Spleen (tissue), 7 donors: ENCODE measurements at regions not wholly inside any gene's neighbourhood (a gene's known extent, or its start where the extent isn't known, plus 50 kb on each side); places are given as distances from the start of the nearest gene placed in this dataset.

Experiments used
- POLR2A ChIP-seq, 3 donors: fragments of 450-650 bp; IDR thresholded peaks; one replicate each; pipeline ENCODE4 v1.5.1; 2017; ENCODE audit warnings: antibody characterized with exemption in 3 of 3, mild to moderate bottlenecking in 1 of 3
- POLR2AphosphoS5 ChIP-seq, 3 donors: sonication (generic); formaldehyde crosslinking; IDR thresholded peaks; one replicate each; pipeline ENCODE4 v1.5.1; 2017; ENCODE audit warnings: antibody characterized with exemption in 3 of 3
- TF ChIP-seq, protein P1 (sequence below), 11 experiments: fragments of 200-600 bp in 7 of 11; fragments of 450-650 bp in 4 of 11; sonication (generic) in 4 of 11; IDR thresholded peaks in 8 of 11; conservative IDR thresholded peaks in 3 of 11; 1 replicate in 7 of 11; 2 replicates in 4 of 11; pipeline versions ENCODE4 v1.4.0 to v1.8.0; 2016 to 2021; ENCODE audit warnings: antibody characterized with exemption in 11 of 11, inconsistent platforms in 4 of 11, mild to moderate bottlenecking in 1 of 11
- donor health status: DM: no; HTN: no; CAD: no; lungs with moderate emphysema.
- donor health status: DM: no; HTN: no; CAD: no.
- donor health status: DM: no; HTN: no; CAD: no.

DNA sequence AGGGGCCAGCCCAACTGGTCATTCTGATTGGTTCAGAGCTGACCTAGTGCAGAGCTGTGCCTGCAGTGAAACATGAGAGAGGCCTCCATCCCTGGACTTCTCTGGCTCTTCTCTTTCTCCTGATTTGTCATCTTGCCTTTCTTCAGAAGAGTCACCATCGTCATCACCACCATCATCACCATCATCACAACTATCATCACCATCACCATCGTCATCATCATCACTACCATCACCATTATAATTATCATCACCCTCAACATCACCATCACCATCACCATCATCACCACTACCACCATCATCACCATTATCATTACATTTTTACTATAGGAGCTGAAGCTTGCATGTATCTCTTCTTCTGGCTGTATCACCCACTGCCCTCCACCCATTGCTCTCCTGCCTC is 94.5 kb upstream of the FAM20A start:
- TF ChIP-seq, protein P1, sequence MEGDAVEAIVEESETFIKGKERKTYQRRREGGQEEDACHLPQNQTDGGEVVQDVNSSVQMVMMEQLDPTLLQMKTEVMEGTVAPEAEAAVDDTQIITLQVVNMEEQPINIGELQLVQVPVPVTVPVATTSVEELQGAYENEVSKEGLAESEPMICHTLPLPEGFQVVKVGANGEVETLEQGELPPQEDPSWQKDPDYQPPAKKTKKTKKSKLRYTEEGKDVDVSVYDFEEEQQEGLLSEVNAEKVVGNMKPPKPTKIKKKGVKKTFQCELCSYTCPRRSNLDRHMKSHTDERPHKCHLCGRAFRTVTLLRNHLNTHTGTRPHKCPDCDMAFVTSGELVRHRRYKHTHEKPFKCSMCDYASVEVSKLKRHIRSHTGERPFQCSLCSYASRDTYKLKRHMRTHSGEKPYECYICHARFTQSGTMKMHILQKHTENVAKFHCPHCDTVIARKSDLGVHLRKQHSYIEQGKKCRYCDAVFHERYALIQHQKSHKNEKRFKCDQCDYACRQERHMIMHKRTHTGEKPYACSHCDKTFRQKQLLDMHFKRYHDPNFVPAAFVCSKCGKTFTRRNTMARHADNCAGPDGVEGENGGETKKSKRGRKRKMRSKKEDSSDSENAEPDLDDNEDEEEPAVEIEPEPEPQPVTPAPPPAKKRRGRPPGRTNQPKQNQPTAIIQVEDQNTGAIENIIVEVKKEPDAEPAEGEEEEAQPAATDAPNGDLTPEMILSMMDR (IDR thresholded peaks at IDR 0.05 in 8 of 11, conservative IDR thresholded peaks at IDR 0.05 in 3 of 11) = no peak
- TF ChIP-seq POLR2A (IDR thresholded peaks at IDR 0.05) (no peak), POLR2AphosphoS5 (IDR thresholded peaks at IDR 0.05) (no peak)
